SK-N-SH (cell line): ENCODE measurements at regions not wholly inside any gene's neighbourhood (a gene's known extent, or its start where the extent isn't known, plus 50 kb on each side); places are given as distances from the start of the nearest gene placed in this dataset.

Experiments
- CTCF ChIA-PET: fragments of 300-600, 350-600 bp; formaldehyde crosslinking; extraction: SDS; loops from one replicate; lab custom pipeline; 2021; lab: Yijun Ruan, JAX
- POLR2A ChIA-PET: fragments of 350-600 bp; sonication (Branson Sonifier 250); formaldehyde crosslinking; extraction: SDS; loops from one replicate; lab custom pipeline; 2020; ENCODE audit warnings: antibody characterized with exemption, inconsistent platforms; lab: Yijun Ruan, JAX
- DNase-seq: peaks from one replicate; pipeline ENCODE4 v3.0.0; 2012
- H2AFZ ChIP-seq: fragments of 200-600 bp; sonication (generic); 2 replicates; pipeline ENCODE4 v1.8.1; 2016; ENCODE audit warnings: antibody characterized with exemption, mild to moderate bottlenecking, low read depth
- H3F3A ChIP-seq: fragments of 200-600 bp; sonication (generic); replicated peaks from 2 replicates; pipeline ENCODE3; 2016; ENCODE audit warnings: antibody characterized with exemption, mild to moderate bottlenecking; ENCODE audit not compliant: insufficient read depth
- H3K27ac ChIP-seq, 2 experiments: fragments of 200-500 bp in 1 of 2; fragments of 200-600 bp in 1 of 2; sonication (Bioruptor generic) in 1 of 2; sonication (generic), shearing (Covaris generic) in 1 of 2; 2 replicates each; pipeline versions ENCODE4 v1.5.1 to v1.6.1; 2014 to 2016; ENCODE audit warnings: low read depth in 2 of 2, inconsistent platforms in 1 of 2, low read length in 1 of 2, mild to moderate bottlenecking in 1 of 2, mixed read lengths in 1 of 2
- H3K27me3 ChIP-seq: fragments of 200-600 bp; sonication (generic), shearing (Covaris generic); 2 replicates; pipeline ENCODE4 v1.6.1; 2016; ENCODE audit warnings: mixed run types; ENCODE audit not compliant: insufficient read depth
- H3K36me3 ChIP-seq, 2 experiments: fragments of 200-500 bp in 1 of 2; fragments of 200-600 bp in 1 of 2; sonication (Bioruptor generic) in 1 of 2; sonication (generic) in 1 of 2; replicated peaks in 1 of 2; 2 replicates each; pipeline versions ENCODE3 to v1.5.1; 2014 to 2016; ENCODE audit warnings: low read length in 1 of 2, mild to moderate bottlenecking in 1 of 2; ENCODE audit not compliant: insufficient read depth in 2 of 2, control insufficient read depth in 1 of 2
- H3K4me1 ChIP-seq, 2 experiments: fragments of 200-500 bp in 1 of 2; fragments of 200-600 bp in 1 of 2; sonication (Bioruptor generic) in 1 of 2; sonication (generic), shearing (Covaris generic) in 1 of 2; 2 replicates each; pipeline versions ENCODE4 v1.5.1 to v1.6.1; 2014 to 2016; ENCODE audit warnings: low read depth in 1 of 2, low read length in 1 of 2, mixed run types in 1 of 2; ENCODE audit not compliant: insufficient read depth in 2 of 2, control insufficient read depth in 1 of 2
- H3K4me2 ChIP-seq: fragments of 200-600 bp; sonication (generic), shearing (Covaris generic); 2 replicates; pipeline ENCODE4 v1.6.1; 2017; ENCODE audit warnings: mixed run types
- H3K4me3 ChIP-seq, 2 experiments: fragments of 200-500 bp in 1 of 2; fragments of 200-600 bp in 1 of 2; sonication (Bioruptor generic) in 1 of 2; sonication (generic), shearing (Covaris generic) in 1 of 2; 2 replicates each; pipeline versions ENCODE4 v1.5.1 to v1.8.1; 2014 to 2016; ENCODE audit warnings: low read depth in 2 of 2, inconsistent platforms in 1 of 2, low read length in 1 of 2, mild to moderate bottlenecking in 1 of 2, mixed read lengths in 1 of 2, moderate library complexity in 1 of 2
- H3K79me2 ChIP-seq: fragments of 200-600 bp; sonication (generic); 2 replicates; pipeline ENCODE4 v1.8.1; 2017; ENCODE audit warnings: mild to moderate bottlenecking; ENCODE audit not compliant: insufficient read depth
- H3K9ac ChIP-seq: fragments of 200-600 bp; sonication (generic); 2 replicates; pipeline ENCODE4 v1.6.1; 2017; ENCODE audit warnings: mixed run types
- H3K9me2 ChIP-seq: fragments of 200-600 bp; sonication (generic); 2 replicates; pipeline ENCODE4 v1.6.1; 2017; ENCODE audit warnings: mixed run types
- H3K9me3 ChIP-seq: fragments of 200-600 bp; sonication (generic); 2 replicates; pipeline ENCODE4 v1.6.1; 2017; ENCODE audit warnings: mixed run types, mild to moderate bottlenecking, moderate library complexity
- H4K20me1 ChIP-seq: fragments of 200-600 bp; sonication (generic); 2 replicates; pipeline ENCODE4 v1.6.1; 2017; ENCODE audit warnings: mild to moderate bottlenecking, mixed run types; ENCODE audit not compliant: insufficient read depth
- CHD2 ChIP-seq: fragments of 150-350 bp; IDR thresholded peaks from 2 replicates; pipeline ENCODE4 v1.6.1; 2018; ENCODE audit warnings: low read length; ENCODE audit not compliant: partially characterized antibody
- FOSL2 ChIP-seq: IDR thresholded peaks from 2 replicates; pipeline ENCODE4 v1.4.0; 2012; ENCODE audit warnings: low read depth, mild to moderate bottlenecking, moderate library complexity, borderline replicate concordance
- FOXJ3 ChIP-seq: sonication (generic); formaldehyde crosslinking; IDR thresholded peaks from 2 replicates; pipeline ENCODE4 v1.5.1; 2020; ENCODE audit warnings: mild to moderate bottlenecking, missing genetic modification reagents
- FOXM1 ChIP-seq: IDR thresholded peaks from 2 replicates; pipeline ENCODE4 v1.4.0; 2012; ENCODE audit warnings: low read depth, mild to moderate bottlenecking
- GABPA ChIP-seq: IDR thresholded peaks from 2 replicates; pipeline ENCODE4 v1.4.0; 2012; ENCODE audit warnings: low read depth, mild to moderate bottlenecking
- GATA2 ChIP-seq: sonication (generic); formaldehyde crosslinking; IDR thresholded peaks from 2 replicates; pipeline ENCODE4 v1.5.0; 2020; ENCODE audit warnings: mild to moderate bottlenecking, missing genetic modification reagents
- MXI1 ChIP-seq: IDR thresholded peaks from 2 replicates; pipeline ENCODE4 v1.6.1; 2012; ENCODE audit warnings: mild to moderate bottlenecking, low read depth, low read length, improper control_type of control experiment
- POLR2AphosphoS5 ChIP-seq: IDR thresholded peaks from 2 replicates; pipeline ENCODE4 v1.6.1; 2012; ENCODE audit warnings: low read depth, low read length
- RAD21 ChIP-seq: IDR thresholded peaks from 2 replicates; pipeline ENCODE4 v1.6.1; 2012; ENCODE audit warnings: mild to moderate bottlenecking, low read length
- RCOR1 ChIP-seq: fragments of 150-350 bp; IDR thresholded peaks from 2 replicates; pipeline ENCODE4 v1.6.1; 2017; ENCODE audit warnings: antibody characterized with exemption, low read length
- RFX5 ChIP-seq: IDR thresholded peaks from 2 replicates; pipeline ENCODE4 v1.6.1; 2012; ENCODE audit warnings: mild to moderate bottlenecking, improper control_type of control experiment, low read length
- RXRA ChIP-seq: IDR thresholded peaks from 2 replicates; pipeline ENCODE4 v1.4.0; 2012; ENCODE audit warnings: low read depth, mild to moderate bottlenecking, borderline replicate concordance
- SIN3A ChIP-seq: IDR thresholded peaks from 2 replicates; pipeline ENCODE4 v1.6.1; 2012; ENCODE audit warnings: low read depth, mild to moderate bottlenecking, low read length, moderate library complexity, borderline replicate concordance
- SMC3 ChIP-seq: IDR thresholded peaks from 2 replicates; pipeline ENCODE4 v1.6.1; 2012; ENCODE audit warnings: low read depth, low read length, improper control_type of control experiment
- TAF1 ChIP-seq: IDR thresholded peaks from 2 replicates; pipeline ENCODE4 v1.6.1; 2012; ENCODE audit warnings: low read depth, mild to moderate bottlenecking, low read length, moderate library complexity, borderline replicate concordance
- TCF12 ChIP-seq: IDR thresholded peaks from 2 replicates; pipeline ENCODE4 v1.4.0; 2012
- TEAD4 ChIP-seq: IDR thresholded peaks from 2 replicates; pipeline ENCODE4 v1.4.0; 2012; ENCODE audit warnings: mild to moderate bottlenecking, borderline replicate concordance; ENCODE audit not compliant: insufficient read depth
- YY1 ChIP-seq: IDR thresholded peaks from 2 replicates; pipeline ENCODE4 v1.4.0; 2012; ENCODE audit warnings: low read depth, mild to moderate bottlenecking
- WGBS: methylation state at CpG from one replicate; pipeline ENCODE4 v1.1.6; 2017; ENCODE audit warnings: low lambda C conversion rate; 5-methylcytosine and 5-hydroxymethylcytosine counted together
- TF ChIP-seq, protein P1 (sequence below): IDR thresholded peaks from 2 replicates; pipeline ENCODE4 v1.4.0; 2012; ENCODE audit warnings: low read depth, borderline replicate concordance
- TF ChIP-seq, protein P2 (sequence below): fragments of 150-350 bp; IDR thresholded peaks from 2 replicates; pipeline ENCODE4 v1.6.1; 2016; ENCODE audit warnings: mild to moderate bottlenecking, low read depth, low read length

DNA sequence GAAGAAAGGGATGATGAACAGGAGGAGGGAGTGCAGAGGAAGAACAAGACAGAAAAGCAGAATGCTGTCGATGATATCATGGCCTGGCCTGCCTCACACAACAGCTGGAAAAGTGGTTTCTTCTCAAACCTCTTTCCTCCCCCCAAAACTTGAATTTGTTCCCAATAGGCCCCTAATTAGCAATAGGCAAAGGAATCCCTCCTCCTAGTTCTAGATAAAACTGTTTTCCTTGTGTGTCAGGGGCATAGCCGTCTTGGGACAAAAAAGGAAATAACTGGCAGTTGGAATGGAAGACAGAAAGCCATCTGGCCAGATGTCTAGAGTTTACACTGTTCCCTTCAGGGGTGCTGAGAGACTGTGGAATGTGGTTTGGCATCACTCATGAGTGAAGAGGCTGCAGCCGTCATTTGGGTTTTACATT lies 177.8 kb upstream of the C1QTNF7 start (continued):
- TF ChIP-seq TAF1, result no peak
- no peak for TF ChIP-seq FOXJ3 (CRISPR knock-in tag)
- no peak for TF ChIP-seq FOSL2
- no peak for TF ChIP-seq GABPA
- no peak for TF ChIP-seq POLR2AphosphoS5

DNA sequence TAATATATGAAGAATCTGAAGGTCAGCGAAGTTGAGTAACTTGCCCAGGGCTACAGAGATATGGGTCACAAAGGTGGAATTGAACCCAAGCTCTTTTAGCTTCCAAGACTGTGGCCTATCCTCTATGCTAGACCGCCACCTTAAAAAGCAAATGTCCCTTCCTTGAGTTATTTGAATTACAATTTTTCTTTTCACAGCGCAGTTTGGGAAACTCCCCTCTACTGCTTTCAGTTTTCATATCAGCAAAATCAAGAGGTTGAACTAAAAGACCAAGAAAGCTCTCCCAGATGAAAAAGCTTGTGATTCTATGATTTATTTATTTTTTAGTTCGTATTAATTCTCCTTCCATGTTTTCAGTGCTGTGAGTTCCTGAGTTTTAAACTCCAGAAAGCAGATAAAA lies 174.5 kb upstream of the C1QTNF7 start:
- Histone ChIP-seq H3F3A (no peaks in the 10 kb centered on the region), H3K4me3 (no peak overlapping the region), H2AFZ (no peak overlapping the region), H3K9me2 (no peaks in the 10 kb centered on the region)
- CTCF ChIA-PET, result interaction anchor here (1.3 to 1.9 kb wide), 3 partner anchors 11 to 204 kb away, joined by 4 to 8 read pairs (median 6); no protein-coding TSS in a partner anchor
- DNase-seq, result no peak
- no peak for TF ChIP-seq RXRA
- TF ChIP-seq RFX5, result no peak
- TF ChIP-seq CHD2, result no peak
- no peak for TF ChIP-seq TCF12
- TF ChIP-seq, protein P1, sequence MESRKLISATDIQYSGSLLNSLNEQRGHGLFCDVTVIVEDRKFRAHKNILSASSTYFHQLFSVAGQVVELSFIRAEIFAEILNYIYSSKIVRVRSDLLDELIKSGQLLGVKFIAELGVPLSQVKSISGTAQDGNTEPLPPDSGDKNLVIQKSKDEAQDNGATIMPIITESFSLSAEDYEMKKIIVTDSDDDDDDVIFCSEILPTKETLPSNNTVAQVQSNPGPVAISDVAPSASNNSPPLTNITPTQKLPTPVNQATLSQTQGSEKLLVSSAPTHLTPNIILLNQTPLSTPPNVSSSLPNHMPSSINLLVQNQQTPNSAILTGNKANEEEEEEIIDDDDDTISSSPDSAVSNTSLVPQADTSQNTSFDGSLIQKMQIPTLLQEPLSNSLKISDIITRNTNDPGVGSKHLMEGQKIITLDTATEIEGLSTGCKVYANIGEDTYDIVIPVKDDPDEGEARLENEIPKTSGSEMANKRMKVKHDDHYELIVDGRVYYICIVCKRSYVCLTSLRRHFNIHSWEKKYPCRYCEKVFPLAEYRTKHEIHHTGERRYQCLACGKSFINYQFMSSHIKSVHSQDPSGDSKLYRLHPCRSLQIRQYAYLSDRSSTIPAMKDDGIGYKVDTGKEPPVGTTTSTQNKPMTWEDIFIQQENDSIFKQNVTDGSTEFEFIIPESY, result no peak
- TF ChIP-seq, all 33 proteins: peak for 0
- Histone ChIP-seq H3K4me1 (no peaks in the 10 kb centered on the region), H3K4me2 (no peak overlapping the region), H3K27me3 (no peaks in the 10 kb centered on the region), H3K27ac (no peak overlapping the region), H3K36me3 (no peaks in the 10 kb centered on the region), H3K9ac (no peak overlapping the region), H3K9me3 (no peaks in the 10 kb centered on the region), H4K20me1 (no peaks in the 10 kb centered on the region), H3K79me2 (no peaks in the 10 kb centered on the region)
- POLR2A ChIA-PET, result no interaction called here
- 71% methylated on average over 4 of the region's 4 CpGs for WGBS

DNA sequence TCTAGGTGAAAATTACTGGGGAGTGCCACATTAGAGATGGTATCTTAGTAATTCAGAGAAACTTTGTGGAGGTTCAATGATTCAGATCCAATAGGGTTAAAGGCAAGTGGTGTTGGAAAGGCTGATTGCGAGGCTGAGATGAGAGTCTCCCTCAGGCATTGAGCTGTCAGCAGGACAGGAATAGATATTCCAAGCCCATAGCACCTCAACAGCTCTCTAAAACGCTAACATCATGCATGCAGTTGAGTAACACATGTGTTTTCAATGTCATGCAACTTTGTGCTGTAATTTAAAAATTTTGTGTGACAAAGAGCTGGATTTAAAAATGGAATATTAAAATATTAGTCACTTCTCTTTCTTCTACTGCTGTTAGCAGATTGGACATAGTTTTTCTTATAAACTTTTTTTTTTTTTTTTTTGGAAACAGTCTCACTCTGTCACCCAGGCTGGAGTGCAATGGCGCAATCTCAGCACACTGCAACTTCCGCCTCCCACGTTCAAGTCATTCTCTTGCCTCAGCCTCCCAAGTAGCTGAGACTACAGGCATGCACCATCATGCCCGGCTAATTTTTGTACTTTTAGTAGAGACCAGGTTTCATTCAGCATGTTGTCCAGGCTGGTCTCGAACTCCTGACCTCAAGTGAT lies 173.5 kb upstream of the C1QTNF7 start:
- H3K36me3 ChIP-seq, result no peaks in the 10 kb centered on the region
- TF ChIP-seq RAD21 (no peak), RCOR1 (no peak), GABPA (no peak), GATA2 (CRISPR knock-in tag) (no peak), YY1 (no peak), CHD2 (no peak), POLR2AphosphoS5 (no peak), MXI1 (no peak), FOXM1 (no peak), SIN3A (no peak), TEAD4 (no peak), TCF12 (no peak), SMC3 (no peak)
- TF ChIP-seq, protein P2, sequence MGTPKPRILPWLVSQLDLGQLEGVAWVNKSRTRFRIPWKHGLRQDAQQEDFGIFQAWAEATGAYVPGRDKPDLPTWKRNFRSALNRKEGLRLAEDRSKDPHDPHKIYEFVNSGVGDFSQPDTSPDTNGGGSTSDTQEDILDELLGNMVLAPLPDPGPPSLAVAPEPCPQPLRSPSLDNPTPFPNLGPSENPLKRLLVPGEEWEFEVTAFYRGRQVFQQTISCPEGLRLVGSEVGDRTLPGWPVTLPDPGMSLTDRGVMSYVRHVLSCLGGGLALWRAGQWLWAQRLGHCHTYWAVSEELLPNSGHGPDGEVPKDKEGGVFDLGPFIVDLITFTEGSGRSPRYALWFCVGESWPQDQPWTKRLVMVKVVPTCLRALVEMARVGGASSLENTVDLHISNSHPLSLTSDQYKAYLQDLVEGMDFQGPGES, result no peak
- no peak overlapping the region for H3K9ac ChIP-seq
- no peaks in the 10 kb centered on the region for H3K4me1 ChIP-seq
- no peak for DNase-seq
- no peak overlapping the region for H3K27ac ChIP-seq
- no peak overlapping the region for H2AFZ ChIP-seq
- H4K20me1 ChIP-seq, result no peaks in the 10 kb centered on the region
- POLR2A ChIA-PET, result no interaction called here
- no peak overlapping the region for H3K4me2 ChIP-seq
- H3K9me3 ChIP-seq, result no peaks in the 10 kb centered on the region
- no peak overlapping the region for H3K4me3 ChIP-seq
- no peaks in the 10 kb centered on the region for H3K79me2 ChIP-seq
- H3K27me3 ChIP-seq, result no peaks in the 10 kb centered on the region
- CTCF ChIA-PET, result interaction anchor here (1.3 to 1.9 kb wide), 3 partner anchors 16 to 203 kb away, joined by 4 to 8 read pairs (median 6); no protein-coding TSS in a partner anchor
- H3F3A ChIP-seq, result no peaks in the 10 kb centered on the region
- no peaks in the 10 kb centered on the region for H3K9me2 ChIP-seq
- 61% methylated on average over 7 of the region's 7 CpGs for WGBS
